WTC11 (cell line): ENCODE measurements at regions not wholly inside any gene's neighbourhood (a gene's known extent, or its start where the extent isn't known, plus 50 kb on each side); places are given as distances from the start of the nearest gene placed in this dataset.

Experiments used
- CTCF ChIP-seq: fragments of 200-600 bp; IDR thresholded peaks from 2 replicates; pipeline ENCODE4 v1.8.0; 2022; ENCODE audit warnings: antibody characterized with exemption
- E2F5 ChIP-seq: sonication (generic); formaldehyde crosslinking; IDR thresholded peaks from 2 replicates; pipeline ENCODE4 v1.8.1; 2022; ENCODE audit warnings: mild to moderate bottlenecking, moderate library complexity, missing genetic modification reagents
- IRF1 ChIP-seq: sonication (generic); formaldehyde crosslinking; IDR thresholded peaks from 2 replicates; pipeline ENCODE4 v1.8.0; 2023; ENCODE audit warnings: missing genetic modification reagents
- MAX ChIP-seq: sonication (generic); formaldehyde crosslinking; IDR thresholded peaks from 2 replicates; pipeline ENCODE4 v1.8.0; 2022; ENCODE audit warnings: mild to moderate bottlenecking, missing genetic modification reagents
- NR3C1 ChIP-seq: sonication (generic); formaldehyde crosslinking; conservative IDR thresholded peaks from 2 replicates; pipeline ENCODE4 v1.8.1; 2023; ENCODE audit warnings: low read depth, mild to moderate bottlenecking, missing genetic modification reagents
- TEAD4 ChIP-seq: sonication (generic); formaldehyde crosslinking; IDR thresholded peaks from 2 replicates; pipeline ENCODE4 v1.8.0; 2022; ENCODE audit warnings: mild to moderate bottlenecking, missing genetic modification reagents
- USF1 ChIP-seq: sonication (generic); formaldehyde crosslinking; IDR thresholded peaks from 2 replicates; pipeline ENCODE4 v1.8.0; 2022; ENCODE audit warnings: mild to moderate bottlenecking, missing genetic modification reagents
- ZBTB43 ChIP-seq: sonication (generic); formaldehyde crosslinking; IDR thresholded peaks from 2 replicates; pipeline ENCODE4 v1.8.1; 2023; ENCODE audit warnings: mild to moderate bottlenecking, missing genetic modification reagents
- ZSCAN18 ChIP-seq: fragments of 250-450 bp; sonication (Bioruptor Pico); IDR thresholded peaks from 2 replicates; pipeline ENCODE4 v2.1.2; 2022; ENCODE audit warnings: mild to moderate bottlenecking, moderate library complexity

GRCh38 chr1:63245186-63245585, 77.2 kb upstream of the FOXD3 start:
- no peak for TF ChIP-seq CTCF
- TF ChIP-seq USF1 (CRISPR knock-in tag): no peak
- no peak for TF ChIP-seq ZSCAN18 (CRISPR knock-in tag)
- no peak for TF ChIP-seq MAX
- no peak for TF ChIP-seq E2F5
- no peak for TF ChIP-seq ZBTB43
- no peak for TF ChIP-seq TEAD4
- no peak for TF ChIP-seq NR3C1 (CRISPR knock-in tag)
- no peak for TF ChIP-seq IRF1
